OCI-LY1 (cell line): ENCODE measurements at regions not wholly inside any gene's neighbourhood (a gene's known extent, or its start where the extent isn't known, plus 50 kb on each side); places are given as distances from the start of the nearest gene placed in this dataset.

ENCODE experiments used
- H2AFZ ChIP-seq: fragments of 200-600 bp; sonication (generic), shearing (Covaris generic); 2 replicates; pipeline ENCODE4 v1.6.0; 2014; ENCODE audit warnings: antibody characterized with exemption, mild to moderate bottlenecking, low read length
- H3F3A ChIP-seq: fragments of 200-600 bp; sonication (generic), shearing (Covaris generic); 2 replicates; pipeline ENCODE4 v1.6.0; 2014; ENCODE audit warnings: mild to moderate bottlenecking, antibody characterized with exemption, low read length, moderate library complexity; ENCODE audit not compliant: insufficient read depth
- H3K27ac ChIP-seq: fragments of 200-600 bp; sonication (generic); 2 replicates; pipeline ENCODE4 v1.5.1; 2014; ENCODE audit warnings: low read length, mixed run types, mild to moderate bottlenecking, low read depth; ENCODE audit not compliant: poor library complexity, severe bottlenecking
- H3K27me3 ChIP-seq: fragments of 200-600 bp; sonication (generic); 2 replicates; pipeline ENCODE4 v1.6.0; 2014; ENCODE audit warnings: antibody characterized with exemption, mild to moderate bottlenecking, low read length, moderate library complexity; ENCODE audit not compliant: insufficient read depth
- H3K36me3 ChIP-seq: fragments of 200-600 bp; sonication (generic); 2 replicates; pipeline ENCODE4 v1.6.1; 2014; ENCODE audit warnings: mild to moderate bottlenecking, antibody characterized with exemption, low read length, moderate library complexity, mixed read lengths; ENCODE audit not compliant: insufficient read depth
- H3K4me1 ChIP-seq: fragments of 200-600 bp; sonication (generic); 2 replicates; pipeline ENCODE4 v1.5.1; 2014; ENCODE audit warnings: mild to moderate bottlenecking, low read length, moderate library complexity; ENCODE audit not compliant: insufficient read depth, severe bottlenecking
- H3K4me2 ChIP-seq: fragments of 200-600 bp; sonication (generic), shearing (Covaris generic); 2 replicates; pipeline ENCODE4 v1.6.1; 2014; ENCODE audit warnings: low read length
- H3K4me3 ChIP-seq: fragments of 200-600 bp; sonication (generic); 2 replicates; pipeline ENCODE4 v1.5.1; 2014; ENCODE audit warnings: low read length, low read depth, mild to moderate bottlenecking, mixed read lengths; ENCODE audit not compliant: poor library complexity, severe bottlenecking
- H3K79me2 ChIP-seq: fragments of 200-600 bp; shearing (Covaris generic); 2 replicates; pipeline ENCODE4 v1.6.1; 2016; ENCODE audit warnings: mixed run types, low read length, mixed read lengths; ENCODE audit not compliant: insufficient read depth
- H3K9ac ChIP-seq: fragments of 200-600 bp; sonication (generic), shearing (Covaris generic); 2 replicates; pipeline ENCODE4 v1.6.1; 2014; ENCODE audit warnings: mild to moderate bottlenecking, low read length, mixed read lengths
- H3K9me2 ChIP-seq: fragments of 200-600 bp; sonication (generic), shearing (Covaris generic); 2 replicates; pipeline ENCODE4 v1.6.1; 2014; ENCODE audit warnings: low read depth, mild to moderate bottlenecking, low read length, mixed read lengths
- H3K9me3 ChIP-seq: fragments of 200-600 bp; shearing (Covaris generic); 2 replicates; pipeline ENCODE4 v1.6.1; 2014; ENCODE audit warnings: low read length, mixed read lengths
- H4K20me1 ChIP-seq: fragments of 200-600 bp; sonication (generic), shearing (Covaris generic); 2 replicates; pipeline ENCODE4 v1.6.0; 2016; ENCODE audit warnings: mild to moderate bottlenecking, low read length; ENCODE audit not compliant: insufficient read depth
- CTCF ChIP-seq: fragments of 200-600 bp; sonication (generic), shearing (Covaris generic); IDR thresholded peaks from 2 replicates; pipeline ENCODE4 v1.5.1; 2017; ENCODE audit warnings: mild to moderate bottlenecking, antibody characterized with exemption, low read length, moderate library complexity, mixed read lengths
- EZH2 ChIP-seq: fragments of 200-600 bp; sonication (generic), shearing (Covaris generic); IDR thresholded peaks from 2 replicates; pipeline ENCODE4 v1.8.0; 2017; ENCODE audit warnings: borderline replicate concordance, mixed run types, mild to moderate bottlenecking, antibody characterized with exemption, low read length, moderate library complexity, mixed read lengths

- no peaks in the 10 kb centered on the region for H3K9me2 ChIP-seq
- no peak overlapping the region for H2AFZ ChIP-seq
- no peaks in the 10 kb centered on the region for H3K4me1 ChIP-seq
- no peaks in the 10 kb centered on the region for H3K27me3 ChIP-seq
- H3F3A ChIP-seq: no peaks in the 10 kb centered on the region
- H4K20me1 ChIP-seq: no peaks in the 10 kb centered on the region
- H3K9ac ChIP-seq: no peak overlapping the region
- no peaks in the 10 kb centered on the region for H3K9me3 ChIP-seq
- H3K4me2 ChIP-seq: no peak overlapping the region
- H3K79me2 ChIP-seq: no peaks in the 10 kb centered on the region
- no peak for TF ChIP-seq CTCF
- no peak for TF ChIP-seq EZH2
- no peak overlapping the region for H3K27ac ChIP-seq
- no peaks in the 10 kb centered on the region for H3K36me3 ChIP-seq
- H3K4me3 ChIP-seq: no peak overlapping the region
Observed at GRCh38 chr7:116139807-116140206, 70.5 kb upstream of the TES start.

- no peak overlapping the region for H3K4me2 ChIP-seq
- H3F3A ChIP-seq: no peaks in the 10 kb centered on the region
- H4K20me1 ChIP-seq: no peaks in the 10 kb centered on the region
- no peaks in the 10 kb centered on the region for H3K9me3 ChIP-seq
- no peaks in the 10 kb centered on the region for H3K4me1 ChIP-seq
- H2AFZ ChIP-seq: no peak overlapping the region
- no peaks in the 10 kb centered on the region for H3K79me2 ChIP-seq
- no peak overlapping the region for H3K27ac ChIP-seq
- no peak overlapping the region for H3K9ac ChIP-seq
- no peaks in the 10 kb centered on the region for H3K36me3 ChIP-seq
- TF ChIP-seq CTCF (no peak), EZH2 (no peak)
- H3K9me2 ChIP-seq: no peaks in the 10 kb centered on the region
- H3K27me3 ChIP-seq: no peaks in the 10 kb centered on the region
- H3K4me3 ChIP-seq: no peak overlapping the region
Observed at GRCh38 chr7:116142374-116142773, 68.0 kb upstream of the TES start.

DNA sequence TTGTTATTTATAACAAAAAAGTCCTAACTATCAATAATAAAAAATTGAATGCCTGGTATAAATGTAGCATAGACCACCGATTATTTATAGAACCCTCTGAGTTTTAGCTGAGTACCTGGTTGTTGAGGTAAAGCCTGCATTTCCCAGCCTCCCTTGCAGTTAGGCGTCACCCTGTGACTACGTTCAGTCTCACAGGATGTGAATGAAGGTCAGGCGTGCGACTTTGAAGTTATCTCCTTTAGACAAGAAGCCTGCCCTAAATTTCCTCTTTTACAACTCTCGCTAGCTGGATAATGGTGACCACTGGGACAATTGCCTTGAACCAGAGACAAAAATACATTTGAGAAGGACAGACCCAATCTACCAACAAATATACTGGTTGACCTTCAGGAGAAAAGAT, 67.5 kb upstream of the TES start:
- no peaks in the 10 kb centered on the region for H3K36me3 ChIP-seq
- no peaks in the 10 kb centered on the region for H3K4me1 ChIP-seq
- H3K27ac ChIP-seq: no peak overlapping the region
- H3K4me2 ChIP-seq: no peak overlapping the region
- no peaks in the 10 kb centered on the region for H3K79me2 ChIP-seq
- no peaks in the 10 kb centered on the region for H3F3A ChIP-seq
- no peaks in the 10 kb centered on the region for H3K9me3 ChIP-seq
- H4K20me1 ChIP-seq: no peaks in the 10 kb centered on the region
- no peak overlapping the region for H2AFZ ChIP-seq
- H3K4me3 ChIP-seq: no peak overlapping the region
- H3K9ac ChIP-seq: no peak overlapping the region
- H3K9me2 ChIP-seq: no peaks in the 10 kb centered on the region
- no peaks in the 10 kb centered on the region for H3K27me3 ChIP-seq
- TF ChIP-seq EZH2 (no peak), CTCF (no peak)
